CD14-positive monocyte (primary cell): ENCODE measurements at regions not wholly inside any gene's neighbourhood (a gene's known extent, or its start where the extent isn't known, plus 50 kb on each side); places are given as distances from the start of the nearest gene placed in this dataset.

Experiments
- DNase-seq, 3 donors: peaks; one replicate each; pipeline ENCODE4 v3.0.0-alpha.2; 2011 to 2022
- H2AFZ ChIP-seq: 2 replicates; pipeline ENCODE4 v1.6.0; 2012; ENCODE audit warnings: mild to moderate bottlenecking, low read depth, low read length, inconsistent platforms; ENCODE audit not compliant: insufficient read depth, poor library complexity, severe bottlenecking
- H3K27ac ChIP-seq, 2 donors: 1 replicate in 1 of 2; 2 replicates in 1 of 2; pipeline ENCODE4 v1.5.1; 2012 to 2013; ENCODE audit warnings: low read length in 2 of 2, control low read depth in 1 of 2, inconsistent platforms in 1 of 2, low read depth in 1 of 2, mild to moderate bottlenecking in 1 of 2
- H3K27me3 ChIP-seq, 2 donors: one replicate each; pipeline versions ENCODE4 v1.6.0 to v1.6.1; 2011 to 2013; ENCODE audit warnings: low read length in 2 of 2; ENCODE audit not compliant: control insufficient read depth in 2 of 2, insufficient read depth in 2 of 2
- H3K36me3 ChIP-seq, 2 donors: replicated peaks in 1 of 2; 1 replicate in 1 of 2; 2 replicates in 1 of 2; pipeline versions ENCODE4 v1.5.1 to v1.6.1; 2012 to 2013; ENCODE audit warnings: low read length in 2 of 2, control low read depth in 1 of 2, inconsistent platforms in 1 of 2, mild to moderate bottlenecking in 1 of 2; ENCODE audit not compliant: insufficient read depth in 2 of 2, control insufficient read depth in 1 of 2
- H3K4me1 ChIP-seq, 2 donors: 1 replicate in 1 of 2; 2 replicates in 1 of 2; pipeline versions ENCODE4 v1.5.1 to v1.6.1; 2012 to 2013; ENCODE audit warnings: low read length in 2 of 2, control low read depth in 1 of 2, inconsistent platforms in 1 of 2, mild to moderate bottlenecking in 1 of 2, moderate library complexity in 1 of 2; ENCODE audit not compliant: insufficient read depth in 2 of 2, control insufficient read depth in 1 of 2
- H3K4me2 ChIP-seq: replicated peaks from 2 replicates; pipeline ENCODE3; 2012; ENCODE audit warnings: low read length, moderate library complexity, mild to moderate bottlenecking; ENCODE audit not compliant: poor library complexity, severe bottlenecking; ENCODE audit errors: extremely low read depth
- H3K4me3 ChIP-seq, 3 experiments: fragments of 200-600 bp in 1 of 3; sonication (generic) in 1 of 3; replicated peaks in 1 of 3; 1 replicate in 2 of 3; 2 replicates in 1 of 3; pipeline ENCODE4 v1.5.1; 2011 to 2013; ENCODE audit warnings: low read length in 3 of 3, mild to moderate bottlenecking in 3 of 3, control low read depth in 2 of 3, low read depth in 2 of 3, inconsistent platforms in 1 of 3, moderate library complexity in 1 of 3
- H3K79me2 ChIP-seq: 2 replicates; pipeline ENCODE4 v1.6.0; 2012; ENCODE audit warnings: mild to moderate bottlenecking, control low read depth, inconsistent platforms, low read length, moderate library complexity; ENCODE audit not compliant: insufficient read depth
- H3K9ac ChIP-seq: 2 replicates; pipeline ENCODE4 v1.6.0; 2017; ENCODE audit warnings: low read length, mild to moderate bottlenecking; ENCODE audit not compliant: insufficient read depth, poor library complexity, severe bottlenecking
- H3K9me3 ChIP-seq, 2 donors: replicated peaks in 1 of 2; 1 replicate in 1 of 2; 2 replicates in 1 of 2; pipeline versions ENCODE4 v1.5.1 to v1.6.1; 2012 to 2013; ENCODE audit warnings: low read length in 2 of 2, control low read depth in 1 of 2; ENCODE audit not compliant: control insufficient read depth in 1 of 2, insufficient read depth in 1 of 2
- H4K20me1 ChIP-seq: 2 replicates; pipeline ENCODE4 v1.6.0; 2012; ENCODE audit warnings: mild to moderate bottlenecking, low read length, control low read depth, moderate library complexity; ENCODE audit not compliant: insufficient read depth
- H3K27ac Mint-ChIP-seq, 7 donors: one replicate each; pipeline ENCODE4 v1.8.0; 2020; ENCODE audit warnings: mild to moderate bottlenecking in 7 of 7, mixed read lengths in 7 of 7, moderate library complexity in 6 of 7, inconsistent platforms in 2 of 7
- H3K27me3 Mint-ChIP-seq, 3 donors: one replicate each; pipeline ENCODE4 v1.8.0; 2021 to 2022; ENCODE audit warnings: low read depth in 3 of 3, mild to moderate bottlenecking in 3 of 3, mixed read lengths in 3 of 3, moderate library complexity in 3 of 3, inconsistent platforms in 1 of 3
- H3K36me3 Mint-ChIP-seq, 2 donors: one replicate each; pipeline ENCODE4 v1.8.0; 2020; ENCODE audit warnings: mixed read lengths in 2 of 2, inconsistent platforms in 1 of 2, mild to moderate bottlenecking in 1 of 2
- H3K4me1 Mint-ChIP-seq: one replicate; pipeline ENCODE4 v1.8.0; 2020; ENCODE audit warnings: mild to moderate bottlenecking, mixed read lengths
- H3K4me3 Mint-ChIP-seq, 2 donors: one replicate each; pipeline ENCODE4 v1.8.0; 2020; ENCODE audit warnings: mild to moderate bottlenecking in 2 of 2, mixed read lengths in 2 of 2, moderate library complexity in 1 of 2
- H3K9me3 Mint-ChIP-seq, 7 donors: one replicate each; pipeline ENCODE4 v1.8.0; 2020 to 2022; ENCODE audit warnings: mixed read lengths in 7 of 7, mild to moderate bottlenecking in 6 of 7, moderate library complexity in 6 of 7, inconsistent platforms in 2 of 7
- WGBS: methylation state at CpG from one replicate; pipeline ENCODE4 v1.1.5; 2013; ENCODE audit warnings: missing lambda C conversion rate; ENCODE audit not compliant: insufficient coverage; 5-methylcytosine and 5-hydroxymethylcytosine counted together
- intact Hi-C, 2 donors: fragments of 100-400 bp; cut with micrococcal nuclease; formaldehyde crosslinking; loops; one replicate each; pipeline versions ENCODE4 v1.15.0 to v1.15.1; 2023
- TF ChIP-seq, protein P1 (sequence below): fragments of 200-600 bp; IDR thresholded peaks from one replicate; pipeline ENCODE4 v1.8.0; 2022; ENCODE audit warnings: antibody characterized with exemption, mild to moderate bottlenecking

DNA sequence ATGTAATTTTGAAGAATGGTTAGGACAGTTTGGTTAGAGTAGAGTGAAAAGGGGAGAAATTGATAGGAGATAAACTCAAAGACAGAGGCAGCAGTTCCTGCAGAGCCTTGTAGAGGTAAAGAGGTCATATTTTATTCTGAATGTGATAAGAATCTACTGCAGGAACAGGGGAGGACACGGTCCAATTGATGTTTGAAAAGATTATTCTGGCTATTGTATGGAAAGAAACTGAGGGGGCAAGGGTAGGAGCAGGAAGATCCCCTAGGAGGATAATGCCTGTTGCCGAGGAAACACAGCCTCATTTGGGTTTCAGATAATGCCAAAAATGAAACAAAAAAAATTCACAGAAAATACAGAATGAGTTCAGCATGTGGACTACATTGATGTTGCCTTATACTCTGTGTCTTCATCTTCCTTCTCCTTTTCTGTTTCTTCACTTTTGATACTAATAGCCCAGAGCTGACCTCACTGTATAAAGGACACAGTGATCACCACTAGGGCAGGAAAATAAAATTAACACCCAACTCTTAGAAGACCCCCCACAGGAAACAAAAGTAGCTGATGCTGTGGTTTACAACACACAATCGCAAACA, 454.6 kb upstream of the UBE2E2 start:
- 20% methylated on average over 1 of the region's 3 CpGs for WGBS
- no peaks in the 10 kb centered on the region for H3K9me3 ChIP-seq
- no peaks in the 10 kb centered on the region for H3K27me3 Mint-ChIP-seq

DNA sequence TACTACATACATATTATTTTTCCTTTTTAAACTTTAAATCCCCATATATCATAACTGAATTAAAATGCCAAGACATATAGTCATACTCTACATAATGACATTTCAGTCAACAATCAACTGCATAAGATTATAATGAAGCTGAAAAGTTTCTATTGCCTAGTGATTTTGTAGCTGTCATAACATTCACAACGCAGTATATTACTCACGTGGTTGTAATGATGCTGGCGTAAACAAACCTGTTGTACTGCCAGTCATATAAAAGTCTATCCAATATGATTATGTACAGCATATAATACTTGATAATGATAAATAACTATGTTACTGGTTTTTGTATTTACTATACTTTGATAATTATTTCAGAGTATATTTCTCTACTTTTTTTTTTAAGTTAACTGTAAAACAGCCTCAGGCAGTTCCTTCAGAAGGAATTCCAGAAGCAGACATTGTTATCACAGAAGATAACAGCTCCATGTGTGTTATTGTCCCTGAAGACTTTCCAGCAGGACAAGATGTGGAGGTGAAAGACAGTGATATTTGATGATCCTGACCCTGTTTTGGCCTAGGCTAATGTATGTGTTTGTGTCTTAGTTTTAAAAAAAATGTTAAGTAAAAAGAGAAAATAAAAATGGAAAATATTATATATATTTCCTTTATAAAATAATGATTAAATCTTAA, 443.4 kb upstream of the UBE2E2 start:
- Mint-ChIP-seq H3K4me1 (no peaks in the 10 kb centered on the region), H3K9me3 (peaks cover 0 to 7% (median 4%) of the 10 kb centered on the region in 7 donors)

More for the DNA sequence above, 454.6 kb upstream of the UBE2E2 start:
- no peaks in the 10 kb centered on the region for H3K36me3 ChIP-seq
- Mint-ChIP-seq H3K4me3 (no peak overlapping the region), H3K27ac (no peak overlapping the region), H3K9me3 (peaks cover 0 to 6% (median 2%) of the 10 kb centered on the region in 7 donors), H3K4me1 (no peaks in the 10 kb centered on the region), H3K36me3 (no peaks in the 10 kb centered on the region)
- no peak overlapping the region for H3K4me2 ChIP-seq
- no peaks in the 10 kb centered on the region for H3K79me2 ChIP-seq
- H2AFZ ChIP-seq: no peak overlapping the region
- no peak overlapping the region for H3K4me3 ChIP-seq
- DNase-seq: no peak
- no peaks in the 10 kb centered on the region for H3K4me1 ChIP-seq
- no peaks in the 10 kb centered on the region for H4K20me1 ChIP-seq
- H3K27me3 ChIP-seq: no peaks in the 10 kb centered on the region
- TF ChIP-seq, protein P1, sequence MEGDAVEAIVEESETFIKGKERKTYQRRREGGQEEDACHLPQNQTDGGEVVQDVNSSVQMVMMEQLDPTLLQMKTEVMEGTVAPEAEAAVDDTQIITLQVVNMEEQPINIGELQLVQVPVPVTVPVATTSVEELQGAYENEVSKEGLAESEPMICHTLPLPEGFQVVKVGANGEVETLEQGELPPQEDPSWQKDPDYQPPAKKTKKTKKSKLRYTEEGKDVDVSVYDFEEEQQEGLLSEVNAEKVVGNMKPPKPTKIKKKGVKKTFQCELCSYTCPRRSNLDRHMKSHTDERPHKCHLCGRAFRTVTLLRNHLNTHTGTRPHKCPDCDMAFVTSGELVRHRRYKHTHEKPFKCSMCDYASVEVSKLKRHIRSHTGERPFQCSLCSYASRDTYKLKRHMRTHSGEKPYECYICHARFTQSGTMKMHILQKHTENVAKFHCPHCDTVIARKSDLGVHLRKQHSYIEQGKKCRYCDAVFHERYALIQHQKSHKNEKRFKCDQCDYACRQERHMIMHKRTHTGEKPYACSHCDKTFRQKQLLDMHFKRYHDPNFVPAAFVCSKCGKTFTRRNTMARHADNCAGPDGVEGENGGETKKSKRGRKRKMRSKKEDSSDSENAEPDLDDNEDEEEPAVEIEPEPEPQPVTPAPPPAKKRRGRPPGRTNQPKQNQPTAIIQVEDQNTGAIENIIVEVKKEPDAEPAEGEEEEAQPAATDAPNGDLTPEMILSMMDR: no peak
- H3K9ac ChIP-seq: no peak overlapping the region
- intact Hi-C loops: no loop called here
- no peak overlapping the region for H3K27ac ChIP-seq

More for the DNA sequence above, 443.4 kb upstream of the UBE2E2 start:
- H3K27me3 ChIP-seq: no peaks in the 10 kb centered on the region
- no peak overlapping the region for H3K4me2 ChIP-seq
- no peaks in the 10 kb centered on the region for H3K36me3 ChIP-seq
- Mint-ChIP-seq H3K27ac (no peak overlapping the region), H3K27me3 (no peaks in the 10 kb centered on the region), H3K4me3 (no peak overlapping the region), H3K36me3 (no peaks in the 10 kb centered on the region)
- WGBS: no CpG with 5 or more reads among the region's 3 CpGs
- TF ChIP-seq, protein P1: no peak
- H3K27ac ChIP-seq: no peak overlapping the region
- no peaks in the 10 kb centered on the region for H3K4me1 ChIP-seq
- no peaks in the 10 kb centered on the region for H4K20me1 ChIP-seq
- peaks cover 0 to 3% of the 10 kb centered on the region in 2 donors for H3K9me3 ChIP-seq
- no peak overlapping the region for H3K4me3 ChIP-seq
- H3K79me2 ChIP-seq: no peaks in the 10 kb centered on the region
- intact Hi-C loops: no loop called here
- H2AFZ ChIP-seq: no peak overlapping the region
- H3K9ac ChIP-seq: no peak overlapping the region
- DNase-seq: no peak
